GM10248 (cell line): ENCODE measurements at regions not wholly inside any gene's neighbourhood (a gene's known extent, or its start where the extent isn't known, plus 50 kb on each side); places are given as distances from the start of the nearest gene placed in this dataset.

Experiments used
- CTCF ChIA-PET: fragments of 300-600 bp; sonication (Branson Sonifier 250); formaldehyde crosslinking; extraction: SDS; loops from one replicate; lab custom pipeline; 2021; ENCODE audit warnings: antibody characterized with exemption; lab: Yijun Ruan, JAX
- POLR2A ChIA-PET: fragments of 350-650 bp; sonication (Branson Sonifier 250); formaldehyde crosslinking; extraction: SDS; loops from one replicate; lab custom pipeline; 2020; ENCODE audit warnings: antibody characterized with exemption; lab: Yijun Ruan, JAX
- DNase-seq: peaks from one replicate; pipeline ENCODE4 v3.0.0; 2012; ENCODE audit errors: extremely low spot score
- TF ChIP-seq, protein P1 (sequence below): IDR thresholded peaks from 2 replicates; pipeline ENCODE4 v1.5.1; 2012; ENCODE audit warnings: mild to moderate bottlenecking, low read depth; ENCODE audit errors: extremely low read depth, missing control alignments, control extremely low read depth

DNA sequence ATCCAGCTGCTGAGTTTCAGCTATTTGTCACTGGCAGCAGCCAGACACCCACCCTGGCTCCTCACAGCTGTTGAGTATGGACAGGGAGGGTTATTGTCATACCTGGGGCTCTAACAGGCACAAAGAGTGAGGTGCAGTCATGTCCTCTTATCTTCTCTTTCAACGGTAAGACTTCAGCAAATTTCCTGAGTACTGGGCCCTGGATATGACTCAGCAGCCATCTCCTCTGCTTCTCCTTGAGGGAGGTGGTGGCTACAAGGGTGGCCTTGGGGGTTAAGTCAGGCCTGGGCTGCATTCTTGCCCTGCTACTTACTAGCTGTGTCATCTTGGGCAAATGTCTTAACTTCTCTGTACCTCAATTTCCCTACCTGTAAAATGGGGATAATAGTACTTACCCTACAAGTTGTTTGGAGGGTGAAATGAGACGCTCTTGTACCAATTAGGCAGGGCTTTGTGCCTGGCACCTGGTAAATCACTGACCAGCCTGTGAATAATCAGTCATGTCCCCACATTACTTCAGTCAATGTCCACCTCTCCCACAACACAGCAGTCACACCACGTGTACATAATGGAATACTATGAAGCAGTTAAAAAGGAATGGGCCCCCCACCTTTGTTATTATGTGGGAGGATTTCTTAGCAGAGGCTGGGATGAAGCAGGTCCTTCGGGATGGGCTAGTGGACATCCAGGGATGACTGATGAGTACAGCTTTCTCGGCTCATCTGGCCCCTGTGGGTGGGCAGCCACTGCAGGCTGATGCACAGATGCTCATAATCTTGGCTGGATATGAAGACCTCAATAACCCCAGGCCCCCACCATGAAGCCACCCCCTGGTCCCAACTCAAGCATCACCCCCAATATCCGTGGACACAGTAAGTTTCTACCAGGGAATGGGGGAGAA, 528.8 kb downstream of the SHQ1 start:
- CTCF ChIA-PET = interaction anchor here (1.4 kb wide), 1 partner anchor 10 kb away, joined by 4 read pairs; no protein-coding TSS in a partner anchor
- POLR2A ChIA-PET = no interaction called here
- no peak for DNase-seq
- TF ChIP-seq, protein P1, sequence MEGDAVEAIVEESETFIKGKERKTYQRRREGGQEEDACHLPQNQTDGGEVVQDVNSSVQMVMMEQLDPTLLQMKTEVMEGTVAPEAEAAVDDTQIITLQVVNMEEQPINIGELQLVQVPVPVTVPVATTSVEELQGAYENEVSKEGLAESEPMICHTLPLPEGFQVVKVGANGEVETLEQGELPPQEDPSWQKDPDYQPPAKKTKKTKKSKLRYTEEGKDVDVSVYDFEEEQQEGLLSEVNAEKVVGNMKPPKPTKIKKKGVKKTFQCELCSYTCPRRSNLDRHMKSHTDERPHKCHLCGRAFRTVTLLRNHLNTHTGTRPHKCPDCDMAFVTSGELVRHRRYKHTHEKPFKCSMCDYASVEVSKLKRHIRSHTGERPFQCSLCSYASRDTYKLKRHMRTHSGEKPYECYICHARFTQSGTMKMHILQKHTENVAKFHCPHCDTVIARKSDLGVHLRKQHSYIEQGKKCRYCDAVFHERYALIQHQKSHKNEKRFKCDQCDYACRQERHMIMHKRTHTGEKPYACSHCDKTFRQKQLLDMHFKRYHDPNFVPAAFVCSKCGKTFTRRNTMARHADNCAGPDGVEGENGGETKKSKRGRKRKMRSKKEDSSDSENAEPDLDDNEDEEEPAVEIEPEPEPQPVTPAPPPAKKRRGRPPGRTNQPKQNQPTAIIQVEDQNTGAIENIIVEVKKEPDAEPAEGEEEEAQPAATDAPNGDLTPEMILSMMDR = no peak

DNA sequence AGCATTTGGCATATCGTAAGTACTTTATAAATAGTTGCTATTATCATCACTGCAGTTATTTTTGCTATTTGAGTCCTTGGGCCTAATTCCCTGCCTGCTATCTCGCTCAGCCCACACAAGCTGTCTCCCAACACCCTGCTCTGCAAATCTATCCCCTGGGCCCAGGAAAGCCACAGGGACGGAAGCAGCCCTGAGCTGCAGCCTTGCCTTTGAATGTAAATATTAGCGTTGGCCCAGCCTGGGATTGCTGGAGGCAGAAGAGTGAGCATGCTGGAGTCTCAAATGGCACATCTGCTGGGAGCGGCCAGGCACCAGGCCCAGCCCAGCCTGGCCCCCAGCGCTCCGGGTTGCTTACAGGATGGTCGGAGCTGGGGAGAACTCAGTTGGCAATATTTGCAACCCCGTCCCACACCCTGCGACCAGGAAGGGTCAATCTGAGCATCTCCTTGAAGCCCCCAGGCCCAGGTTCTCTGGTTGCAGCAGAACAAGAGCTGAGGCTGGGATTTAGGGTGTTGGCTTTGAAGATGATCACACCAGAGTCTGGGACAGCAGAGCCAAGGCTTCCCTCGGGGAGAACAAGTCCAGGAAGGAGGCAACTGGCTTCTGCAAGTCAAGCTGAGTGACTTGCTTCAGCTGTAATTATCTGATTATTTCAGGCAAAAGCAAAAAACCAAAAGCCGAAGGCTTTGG, 529.6 kb downstream of the SHQ1 start:
- ChIA-PET CTCF (interaction anchor here (1.2 to 1.4 kb wide), 2 partner anchors 10 to 16 kb away, joined by 3 to 4 read pairs; no protein-coding TSS in a partner anchor), POLR2A (no interaction called here)
- TF ChIP-seq, protein P1 = no peak
- no peak for DNase-seq

DNA sequence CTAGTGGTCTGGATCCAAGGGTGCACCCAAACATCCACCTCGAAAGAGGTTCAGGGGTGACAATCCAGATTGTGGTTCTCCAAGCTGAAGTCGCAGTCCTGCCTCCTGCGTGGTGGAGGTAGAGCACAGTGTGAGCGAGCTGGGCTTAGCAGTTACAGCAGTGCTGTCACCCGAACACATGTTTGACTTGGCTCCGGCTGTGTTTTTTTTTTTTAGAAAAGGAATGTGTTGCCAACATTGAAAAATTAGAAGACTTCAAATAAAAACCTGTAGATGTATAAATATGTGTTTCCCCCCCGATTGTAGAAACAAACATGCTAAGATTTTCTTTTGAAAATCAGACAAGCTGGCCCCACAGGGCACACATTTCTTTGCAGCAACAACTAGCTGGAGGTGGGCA, 530.8 kb downstream of the SHQ1 start:
- TF ChIP-seq, protein P1 = no peak
- ChIA-PET POLR2A (interaction anchor here (0.7 kb wide), 1 partner anchor 12 kb away, joined by 3 read pairs; no protein-coding TSS in a partner anchor), CTCF (interaction anchor here (1.2 kb wide), 1 partner anchor 15 kb away, joined by 3 read pairs; no protein-coding TSS in a partner anchor)

DNA sequence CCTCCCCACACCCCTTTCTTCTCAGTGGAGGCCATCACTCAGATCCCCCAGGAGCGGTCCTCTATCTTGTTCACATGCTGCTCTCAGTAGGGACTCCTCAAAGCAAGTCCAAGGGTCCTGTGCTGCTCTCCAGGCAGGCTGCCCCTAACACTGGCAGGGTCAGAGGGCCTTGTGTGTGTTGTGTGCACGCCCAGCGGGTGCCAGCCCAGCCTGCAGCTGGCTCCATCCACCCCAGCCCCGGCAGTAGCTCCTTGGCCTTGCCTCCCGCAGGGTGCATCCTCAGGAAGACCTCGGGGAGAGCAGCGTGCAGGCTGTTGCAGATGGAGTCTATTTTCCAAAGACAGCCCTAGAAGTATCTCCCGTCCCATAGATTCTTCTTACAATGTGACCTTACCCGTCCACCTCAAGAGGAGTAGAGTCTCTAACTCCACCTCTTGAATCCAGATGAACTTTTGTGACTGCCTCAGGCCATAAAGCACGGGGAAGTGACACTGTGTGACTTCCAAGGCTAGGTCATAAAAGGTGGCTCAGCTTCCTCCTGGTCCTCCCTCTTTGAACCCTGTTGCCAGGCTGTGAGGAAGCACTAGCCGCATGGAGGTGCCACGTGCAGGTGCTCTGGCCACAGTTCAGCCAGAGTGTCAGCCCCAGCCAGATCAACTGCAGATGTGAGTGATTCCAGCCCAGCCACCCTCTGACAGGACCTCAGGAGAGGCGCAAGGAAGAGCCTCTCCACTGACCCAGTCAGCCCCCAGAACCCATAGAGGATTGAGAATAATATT, 531.6 kb downstream of the SHQ1 start:
- CTCF ChIA-PET = no interaction called here

More for the DNA sequence above, 530.8 kb downstream of the SHQ1 start:
- DNase-seq = no peak

DNA sequence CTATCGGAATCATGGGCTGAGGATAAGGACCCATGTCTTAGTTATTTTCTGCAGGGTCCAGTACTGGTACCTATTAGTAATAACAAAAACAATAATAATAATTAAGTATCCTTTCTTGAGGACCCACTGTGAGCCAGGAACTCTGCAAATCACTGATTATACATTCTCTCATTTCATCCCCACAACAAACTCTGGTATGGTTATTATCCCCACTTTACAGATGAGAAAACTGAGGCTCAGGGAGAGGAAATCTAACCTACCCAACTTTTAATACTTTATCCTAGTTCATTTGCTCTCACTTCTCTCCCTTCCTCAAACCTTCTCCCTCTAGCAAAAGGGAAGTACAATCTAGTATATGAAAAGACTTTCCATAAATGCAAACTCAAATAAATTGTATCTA, 528.4 kb upstream of the PROK2 start:
- TF ChIP-seq, protein P1 = no peak
- ChIA-PET CTCF (interaction anchor here (0.9 to 1.7 kb wide), 4 partner anchors 14 to 171 kb away, joined by 3 to 4 read pairs (median 3); no protein-coding TSS in a partner anchor), POLR2A (no interaction called here)
- DNase-seq = no peak

More for the DNA sequence above, 531.6 kb downstream of the SHQ1 start:
- TF ChIP-seq, protein P1 = no peak
- POLR2A ChIA-PET = no interaction called here
- DNase-seq = no peak
